LHCN-M2 (cell line): ENCODE measurements at regions not wholly inside any gene's neighbourhood (a gene's known extent, or its start where the extent isn't known, plus 50 kb on each side); places are given as distances from the start of the nearest gene placed in this dataset.

ENCODE experiments used
- DNase-seq: peaks from one replicate; pipeline ENCODE4 v3.0.0-alpha.2; 2012; ENCODE audit warnings: low read depth

DNA sequence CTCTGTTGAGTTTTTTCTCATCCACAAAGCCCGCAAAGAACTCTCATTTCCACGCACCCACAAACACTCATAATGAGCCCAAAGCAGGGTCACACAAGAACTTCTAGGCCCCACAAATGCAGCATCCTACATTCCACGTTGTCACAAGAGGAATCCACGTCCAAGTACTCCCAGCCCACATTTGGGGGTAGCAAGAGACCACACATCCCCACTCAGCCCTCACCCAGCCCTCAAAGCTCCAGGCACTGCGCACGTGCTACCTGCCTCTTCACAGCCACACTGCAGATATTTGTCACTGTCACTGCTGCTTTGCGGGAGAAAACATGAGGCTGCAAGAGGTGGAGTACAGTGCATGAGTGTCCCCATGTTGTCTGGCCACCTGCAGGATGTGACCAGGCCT is 187.6 kb upstream of the CDYL start:
- no peak for DNase-seq

- DNase-seq, result no peak
Measured at GRCh38 chr6:4588163-4588562, 188.0 kb upstream of the CDYL start.

DNA sequence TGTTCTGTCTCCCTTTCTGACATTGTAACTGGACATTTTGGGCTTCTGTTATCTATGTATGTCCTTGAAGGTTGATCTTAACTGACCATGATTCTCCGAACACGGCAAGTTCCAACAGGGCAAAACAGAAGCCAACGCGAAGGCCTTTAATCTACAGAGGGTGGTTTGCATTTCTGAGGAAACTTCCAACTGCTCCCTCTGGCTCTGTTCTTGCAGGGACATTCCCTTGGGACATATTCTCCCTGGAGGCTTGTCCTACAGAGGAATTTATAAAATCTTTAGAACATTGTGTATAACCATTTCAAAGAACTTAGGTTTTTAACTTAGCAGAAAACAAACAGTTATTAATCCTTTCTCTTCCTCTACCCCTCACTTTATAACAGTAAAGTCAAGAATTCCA is 189.0 kb upstream of the CDYL start:
- DNase-seq, result no peak

GRCh38 chr6:4586469-4586859 is 189.7 kb upstream of the CDYL start:
- DNase-seq, result no peak

- no peak for DNase-seq
Measured at GRCh38 chr6:4585682-4586468, 190.3 kb upstream of the CDYL start.

GRCh38 chr6:4584801-4585200 is 191.4 kb upstream of the CDYL start:
- DNase-seq, result no peak

DNA sequence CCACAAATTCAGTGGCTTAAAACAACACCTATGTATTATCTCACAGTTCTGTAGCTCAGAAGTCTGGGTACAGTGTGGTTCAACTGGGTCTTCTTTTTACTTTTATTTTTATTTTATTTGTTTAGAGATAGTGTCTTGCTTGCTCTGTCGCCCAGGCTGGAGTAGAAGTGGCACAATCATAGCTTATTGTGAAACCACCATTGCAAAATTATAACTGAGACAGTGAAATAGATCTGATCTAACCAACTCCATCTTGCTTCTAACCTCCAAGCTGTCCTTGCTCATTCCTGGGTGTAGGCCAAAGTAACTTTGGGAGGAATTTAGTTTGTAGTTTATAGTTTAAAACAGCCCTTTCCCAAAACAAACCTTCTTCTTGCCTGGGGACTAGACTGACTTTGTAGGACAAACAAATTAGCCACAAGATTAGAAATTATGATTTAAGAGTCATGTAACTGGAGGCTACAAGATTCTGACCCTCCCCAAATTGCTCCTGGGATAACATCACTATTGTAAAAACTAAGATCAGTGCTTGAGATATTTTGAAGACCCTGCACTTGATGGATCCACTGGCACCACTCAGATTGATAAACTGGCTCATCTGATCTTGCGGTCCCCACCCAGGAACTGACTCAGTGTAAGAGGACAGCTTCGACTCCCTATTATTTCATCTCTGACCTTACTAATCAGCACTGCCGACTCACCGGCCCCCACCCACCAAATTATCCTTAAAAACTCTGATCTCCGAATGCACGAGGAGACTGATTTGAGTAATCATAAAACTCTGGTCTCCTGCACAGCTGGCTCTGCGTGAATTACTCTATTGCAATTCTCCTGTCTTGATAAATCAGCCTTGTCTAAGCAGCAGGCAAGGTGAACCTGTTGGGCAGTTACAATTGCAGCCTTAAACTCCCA is 193.4 kb upstream of the CDYL start:
- no peak for DNase-seq

DNA sequence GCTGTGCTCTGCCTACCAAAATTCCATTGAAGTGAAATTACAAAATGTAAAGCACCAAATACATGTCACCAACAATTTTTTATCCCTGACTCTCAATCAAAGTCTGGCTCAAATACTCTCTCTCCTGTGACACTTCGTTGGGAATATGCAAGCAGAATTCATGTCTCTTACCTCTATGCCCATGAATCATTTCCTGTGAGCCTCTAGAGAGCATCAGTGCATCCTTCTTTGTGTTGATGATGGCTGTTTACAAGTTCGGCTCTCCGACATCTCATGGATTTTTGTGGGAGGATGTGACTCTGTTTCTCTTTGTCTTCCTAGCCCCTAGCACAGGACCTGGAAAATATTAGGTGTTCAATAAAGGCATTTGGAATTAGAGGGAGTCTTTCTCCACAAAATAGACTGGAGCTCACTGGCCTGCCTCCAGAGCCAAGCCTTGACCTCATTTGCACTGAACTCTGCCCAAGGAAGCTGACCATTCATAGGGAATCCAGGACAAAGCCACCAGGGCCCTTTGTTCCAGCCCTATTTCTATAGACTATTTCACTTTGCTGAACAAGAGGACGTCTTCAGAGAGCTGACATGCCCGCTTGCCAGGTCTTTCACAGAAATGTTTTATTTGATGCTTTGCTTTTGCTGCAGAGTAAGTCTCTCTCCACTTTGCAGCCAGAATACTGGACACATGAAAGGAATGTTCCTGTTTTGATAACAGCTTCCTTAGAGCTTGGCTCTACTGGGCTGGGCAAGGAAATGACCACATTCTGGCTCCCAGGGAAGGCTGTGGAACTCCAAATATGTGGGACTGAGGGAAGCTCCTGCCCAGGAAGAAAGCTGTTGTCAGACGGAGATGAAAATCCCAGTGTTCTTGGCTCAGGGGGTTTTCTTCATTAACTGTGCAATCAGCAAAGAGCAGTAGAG is 194.5 kb upstream of the CDYL start:
- peak; percentile 64 for DNase-seq

GRCh38 chr6:4580361-4580760 is 195.8 kb upstream of the CDYL start:
- no peak for DNase-seq

- peak; percentile 12 for DNase-seq
Measured at GRCh38 chr6:4577406-4577805, 198.8 kb upstream of the CDYL start.

DNA sequence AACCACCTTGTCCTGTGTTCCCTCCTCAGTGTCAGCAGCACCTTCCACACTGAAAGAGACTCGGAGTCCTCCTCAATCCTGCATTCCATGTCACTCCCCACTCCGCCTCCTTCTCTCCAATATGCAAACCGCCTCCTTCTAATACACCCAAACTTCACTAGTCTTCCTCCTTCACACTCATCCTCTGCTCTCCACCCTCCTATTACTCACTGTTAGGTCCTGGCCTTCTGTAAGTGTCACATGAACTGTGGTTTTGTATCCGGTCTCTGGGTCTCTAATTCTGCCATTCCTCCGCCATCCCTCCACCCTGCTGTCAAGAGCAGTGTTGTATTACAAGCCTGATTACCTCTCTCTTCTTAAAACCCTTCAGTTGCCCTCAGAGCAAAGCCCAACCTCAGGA is 200.5 kb upstream of the CDYL start:
- no peak for DNase-seq

GRCh38 chr6:4574007-4574406 is 202.2 kb upstream of the CDYL start:
- no peak for DNase-seq

DNA sequence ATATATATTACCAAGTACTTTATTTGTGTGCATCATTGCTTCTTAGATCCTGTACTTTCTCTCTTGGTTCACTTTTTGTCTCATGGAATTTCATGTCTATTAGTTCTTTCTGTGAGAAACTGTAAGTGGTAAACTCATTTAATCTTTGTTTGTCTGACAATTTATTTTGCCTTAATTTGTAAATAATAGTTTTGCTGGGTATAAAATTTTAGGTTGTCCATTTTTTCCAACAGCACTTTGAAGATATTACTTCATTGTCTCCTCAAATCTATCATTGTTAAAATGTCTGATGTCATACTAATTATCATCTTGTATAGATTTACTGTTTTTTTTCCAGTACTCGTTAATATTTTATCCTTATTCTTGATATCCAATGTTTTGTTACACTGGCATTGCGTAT is 205.2 kb upstream of the CDYL start:
- no peak for DNase-seq

GRCh38 chr6:4568138-4568537 is 208.1 kb upstream of the CDYL start:
- no peak for DNase-seq

GRCh38 chr6:4567141-4567540 is 209.1 kb upstream of the CDYL start:
- no peak for DNase-seq

GRCh38 chr6:4565301-4566250 is 210.6 kb upstream of the CDYL start:
- DNase-seq, result no peak

GRCh38 chr6:4564801-4565271 is 211.4 kb upstream of the CDYL start:
- DNase-seq, result no peak

DNA sequence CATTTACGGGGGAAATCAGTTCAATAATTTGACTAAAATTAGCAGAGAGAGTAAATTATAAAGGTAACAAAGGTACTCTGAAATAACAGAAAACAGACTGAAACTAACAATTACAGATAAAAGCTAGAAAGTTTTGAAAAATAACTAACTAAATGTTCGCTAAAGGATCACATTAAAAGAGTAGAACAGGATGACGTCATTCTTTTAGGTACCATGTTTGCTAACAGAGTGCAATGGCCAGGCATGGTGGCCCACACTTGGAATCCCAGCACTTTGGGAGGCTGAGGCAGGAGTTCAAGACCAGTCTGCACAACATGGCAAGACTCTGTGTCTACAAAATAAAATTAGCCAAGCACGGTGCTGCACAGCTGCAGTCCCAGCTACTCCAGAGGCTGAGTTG is 212.3 kb upstream of the CDYL start:
- DNase-seq, result no peak

DNA sequence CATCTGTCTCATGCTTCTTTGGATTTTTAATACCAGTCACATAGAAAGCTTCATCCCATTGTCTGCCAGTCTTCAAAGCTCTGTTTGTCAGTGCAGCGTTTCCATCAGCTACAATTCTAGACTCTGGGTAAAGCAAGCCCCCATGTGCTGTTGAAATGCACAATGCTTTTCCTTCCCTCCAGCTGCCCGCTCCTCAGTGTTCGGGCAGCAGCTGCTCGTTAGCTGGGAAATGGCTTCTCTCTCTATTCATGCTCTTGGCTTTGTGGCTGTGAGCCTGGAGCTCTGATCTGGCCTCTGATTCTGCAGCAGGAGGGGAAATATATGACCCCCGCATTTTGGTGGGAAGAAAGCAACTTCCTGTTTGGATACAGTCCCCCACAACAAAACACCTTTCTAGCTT is 213.0 kb upstream of the CDYL start:
- no peak for DNase-seq

GRCh38 chr6:4561773-4562400 is 214.3 kb upstream of the CDYL start:
- no peak for DNase-seq
